HAP-1 (cell line): ENCODE measurements at regions not wholly inside any gene's neighbourhood (a gene's known extent, or its start where the extent isn't known, plus 50 kb on each side); places are given as distances from the start of the nearest gene placed in this dataset.

ENCODE experiments used
- DNase-seq, 2 experiments: peaks; one replicate each; pipeline ENCODE4 v3.0.0-alpha.2; 2016 to 2020; ENCODE audit warnings: low spot score in 2 of 2
- H3K27me3 ChIP-seq: fragments of 250-450 bp; sonication (Bioruptor Pico); 2 replicates; pipeline ENCODE4 v1.5.1; 2020; ENCODE audit warnings: low read depth, mild to moderate bottlenecking, moderate library complexity
- H3K36me3 ChIP-seq: fragments of 250-450 bp; sonication (Bioruptor Pico); replicated peaks from 2 replicates; pipeline ENCODE4 v1.5.1; 2020; ENCODE audit warnings: mild to moderate bottlenecking
- H3K4me1 ChIP-seq: fragments of 250-450 bp; sonication (Bioruptor Pico); 2 replicates; pipeline ENCODE4 v1.5.1; 2020; ENCODE audit warnings: mild to moderate bottlenecking
- H3K4me3 ChIP-seq: fragments of 250-450 bp; sonication (Bioruptor Pico); 2 replicates; pipeline ENCODE4 v1.5.1; 2020; ENCODE audit warnings: mild to moderate bottlenecking, moderate library complexity
- H3K9me3 ChIP-seq: fragments of 250-450 bp; sonication (Bioruptor Pico); 2 replicates; pipeline ENCODE4 v1.5.1; 2020; ENCODE audit warnings: mild to moderate bottlenecking, moderate library complexity
- in situ Hi-C: fragments of 300-500 bp; cut with MboI; formaldehyde crosslinking; loops from 3 replicates; pipeline ENCODE4 v1.14.3; 2020; ENCODE audit warnings: low sequenced_read_pairs, inconsistent platforms, mixed read lengths

- Histone ChIP-seq H3K9me3 (no peaks in the 10 kb centered on the region), H3K36me3 (no peaks in the 10 kb centered on the region), H3K27me3 (no peaks in the 10 kb centered on the region), H3K4me3 (no peak overlapping the region), H3K4me1 (peaks cover 37% of the 10 kb centered on the region)
- in situ Hi-C loops, result no loop called here
- no peak for DNase-seq
These were observed 149.7 kb downstream of the PHLDA1 start for GRCh38 chr12:75881920-75882319.

- Histone ChIP-seq H3K4me1 (peaks cover 20% of the 10 kb centered on the region), H3K36me3 (no peaks in the 10 kb centered on the region), H3K27me3 (no peaks in the 10 kb centered on the region), H3K9me3 (no peaks in the 10 kb centered on the region; the same call in none of the 2 replicates), H3K4me3 (no peak overlapping the region)
- DNase-seq, result peak in 1 of 2 experiments; percentile 14
- in situ Hi-C loops, result no loop called here
These were observed 153.6 kb downstream of the PHLDA1 start for GRCh38 chr12:75877763-75878621.

DNA sequence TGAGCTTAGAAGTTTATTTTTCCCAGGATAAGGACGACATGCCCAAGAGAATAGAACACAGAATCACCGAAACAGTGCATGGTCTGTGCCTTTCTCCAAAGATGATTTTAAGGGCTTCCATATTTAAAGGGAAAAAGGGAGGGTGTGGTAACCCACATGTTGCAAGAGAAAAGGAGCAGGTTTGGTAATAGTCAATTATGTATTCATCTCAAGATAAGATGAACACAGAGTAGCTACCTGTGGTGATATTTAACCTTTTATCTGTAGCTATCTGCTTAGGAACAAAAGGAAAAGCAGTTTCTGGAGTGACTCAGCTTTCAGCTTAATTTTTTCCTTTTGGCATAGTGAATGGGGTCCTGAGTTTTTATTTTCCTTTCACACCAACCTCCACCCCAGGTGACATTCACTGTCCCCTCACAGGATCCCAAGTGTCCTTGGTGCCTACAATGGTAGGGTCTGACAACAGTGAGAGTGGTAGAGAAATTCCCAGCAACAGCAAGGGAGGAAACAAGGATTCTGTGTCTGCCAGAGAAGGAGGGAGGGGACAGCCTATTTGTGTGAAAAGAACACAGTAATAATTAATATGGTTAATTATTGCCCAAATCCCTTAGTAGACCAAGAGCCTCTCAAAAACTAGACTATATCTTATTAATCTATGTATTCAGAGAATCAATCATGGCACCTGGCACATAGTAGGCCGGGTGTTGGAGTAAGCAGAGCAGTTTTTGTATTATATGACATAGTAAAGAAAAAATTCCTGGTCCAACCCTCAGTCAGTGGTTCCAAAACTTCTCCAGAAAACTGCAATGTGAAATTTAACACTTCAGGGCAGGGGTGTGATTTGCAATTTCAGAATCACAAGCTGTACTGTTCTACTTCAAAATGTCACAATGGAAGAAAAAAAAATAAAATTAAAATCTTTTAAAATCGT lies 154.5 kb downstream of the PHLDA1 start:
- H3K4me1 ChIP-seq, result peaks cover 11% of the 10 kb centered on the region
- no peaks in the 10 kb centered on the region; the same call in none of the 2 replicates for H3K9me3 ChIP-seq
- in situ Hi-C loops, result no loop called here
- no peak overlapping the region for H3K4me3 ChIP-seq
- no peak for DNase-seq
- H3K27me3 ChIP-seq, result no peaks in the 10 kb centered on the region
- no peaks in the 10 kb centered on the region for H3K36me3 ChIP-seq

GRCh38 chr12:75874441-75874840 lies 157.1 kb downstream of the PHLDA1 start:
- peaks cover 6% of the 10 kb centered on the region for H3K4me1 ChIP-seq
- in situ Hi-C loops, result no loop called here
- no peak overlapping the region for H3K4me3 ChIP-seq
- H3K9me3 ChIP-seq, result no peaks in the 10 kb centered on the region; the same call in none of the 2 replicates
- H3K36me3 ChIP-seq, result no peaks in the 10 kb centered on the region
- H3K27me3 ChIP-seq, result no peaks in the 10 kb centered on the region
- no peak for DNase-seq

DNA sequence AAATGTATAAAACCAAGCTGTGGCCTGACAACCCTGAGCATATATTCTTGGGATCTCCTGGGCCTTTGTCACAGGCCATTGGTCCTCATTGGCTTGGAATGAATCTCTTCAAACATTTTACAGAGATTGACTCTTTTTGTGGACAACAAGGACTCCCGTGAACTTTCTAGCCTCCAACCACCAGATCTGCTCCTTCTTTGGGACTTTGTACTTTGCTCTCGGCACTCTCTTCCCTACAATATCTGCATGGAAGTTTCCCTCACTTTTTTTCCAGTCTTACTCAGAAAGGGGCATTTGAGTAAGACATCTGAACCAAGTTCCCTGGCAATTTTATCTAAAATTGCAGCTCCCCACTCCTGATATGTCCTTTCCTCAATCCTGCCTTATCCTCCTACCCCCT lies 158.8 kb downstream of the PHLDA1 start:
- Histone ChIP-seq H3K4me3 (no peak overlapping the region), H3K9me3 (no peaks in the 10 kb centered on the region; the same call in none of the 2 replicates), H3K36me3 (no peaks in the 10 kb centered on the region), H3K4me1 (peaks cover 5% of the 10 kb centered on the region), H3K27me3 (no peaks in the 10 kb centered on the region)
- in situ Hi-C loops, result no loop called here
- no peak for DNase-seq

GRCh38 chr12:75870878-75871277 lies 160.7 kb downstream of the PHLDA1 start:
- in situ Hi-C loops, result no loop called here
- Histone ChIP-seq H3K27me3 (no peaks in the 10 kb centered on the region), H3K9me3 (no peaks in the 10 kb centered on the region; the same call in none of the 2 replicates), H3K36me3 (no peaks in the 10 kb centered on the region), H3K4me3 (no peak overlapping the region), H3K4me1 (no peaks in the 10 kb centered on the region; the same call in none of the 2 replicates)
- peak in 1 of 2 experiments; percentile 7 for DNase-seq

- no peak overlapping the region for H3K4me3 ChIP-seq
- no peaks in the 10 kb centered on the region for H3K27me3 ChIP-seq
- no peaks in the 10 kb centered on the region for H3K9me3 ChIP-seq
- no peaks in the 10 kb centered on the region for H3K36me3 ChIP-seq
- H3K4me1 ChIP-seq, result no peaks in the 10 kb centered on the region; the same call in none of the 2 replicates
- DNase-seq, result no peak
- in situ Hi-C loops, result no loop called here
These were observed 163.1 kb downstream of the PHLDA1 start for GRCh38 chr12:75868501-75868900.

DNA sequence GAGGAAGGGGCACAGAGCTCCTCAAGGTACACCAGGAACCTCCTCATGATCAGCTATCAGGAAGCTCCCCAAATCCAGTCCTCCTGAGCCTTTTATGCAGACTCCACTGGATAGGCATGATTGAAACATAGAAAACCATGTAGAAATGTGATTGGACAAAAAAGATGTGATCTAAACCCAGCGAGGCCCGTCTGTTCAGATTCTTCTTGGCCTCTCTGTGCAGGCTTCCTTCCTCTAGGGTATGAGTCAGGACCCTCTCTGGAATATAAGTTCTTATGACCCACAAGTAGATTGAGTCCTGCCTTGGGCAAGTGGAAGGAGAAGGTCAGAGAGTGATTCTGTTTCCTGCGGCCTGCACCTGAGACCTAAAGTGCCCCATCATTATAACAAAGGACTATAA lies 166.3 kb downstream of the PHLDA1 start:
- in situ Hi-C loops, result no loop called here
- Histone ChIP-seq H3K4me3 (no peak overlapping the region), H3K27me3 (no peaks in the 10 kb centered on the region), H3K36me3 (no peaks in the 10 kb centered on the region), H3K4me1 (no peaks in the 10 kb centered on the region), H3K9me3 (no peaks in the 10 kb centered on the region)
- DNase-seq, result no peak

GRCh38 chr12:75864161-75864560 lies 167.4 kb downstream of the PHLDA1 start:
- DNase-seq, result no peak
- in situ Hi-C loops, result no loop called here
- Histone ChIP-seq H3K4me3 (no peak overlapping the region), H3K4me1 (no peaks in the 10 kb centered on the region), H3K36me3 (no peaks in the 10 kb centered on the region), H3K9me3 (no peaks in the 10 kb centered on the region), H3K27me3 (no peaks in the 10 kb centered on the region)

- H3K36me3 ChIP-seq, result no peaks in the 10 kb centered on the region
- no peak for DNase-seq
- in situ Hi-C loops, result no loop called here
- no peaks in the 10 kb centered on the region for H3K4me1 ChIP-seq
- no peaks in the 10 kb centered on the region for H3K27me3 ChIP-seq
- no peak overlapping the region for H3K4me3 ChIP-seq
- H3K9me3 ChIP-seq, result no peaks in the 10 kb centered on the region
These were observed 168.0 kb downstream of the PHLDA1 start for GRCh38 chr12:75863533-75863932.

GRCh38 chr12:75862692-75863471 lies 168.7 kb downstream of the PHLDA1 start:
- H3K4me3 ChIP-seq, result no peak overlapping the region
- in situ Hi-C loops, result no loop called here
- no peaks in the 10 kb centered on the region for H3K4me1 ChIP-seq
- no peaks in the 10 kb centered on the region for H3K36me3 ChIP-seq
- no peaks in the 10 kb centered on the region for H3K27me3 ChIP-seq
- H3K9me3 ChIP-seq, result no peaks in the 10 kb centered on the region
- no peak for DNase-seq

GRCh38 chr12:75859868-75860267 lies 171.7 kb downstream of the PHLDA1 start:
- in situ Hi-C loops, result no loop called here
- no peak for DNase-seq
- Histone ChIP-seq H3K4me3 (no peak overlapping the region), H3K9me3 (no peaks in the 10 kb centered on the region), H3K4me1 (no peaks in the 10 kb centered on the region), H3K27me3 (no peaks in the 10 kb centered on the region), H3K36me3 (no peaks in the 10 kb centered on the region)

DNA sequence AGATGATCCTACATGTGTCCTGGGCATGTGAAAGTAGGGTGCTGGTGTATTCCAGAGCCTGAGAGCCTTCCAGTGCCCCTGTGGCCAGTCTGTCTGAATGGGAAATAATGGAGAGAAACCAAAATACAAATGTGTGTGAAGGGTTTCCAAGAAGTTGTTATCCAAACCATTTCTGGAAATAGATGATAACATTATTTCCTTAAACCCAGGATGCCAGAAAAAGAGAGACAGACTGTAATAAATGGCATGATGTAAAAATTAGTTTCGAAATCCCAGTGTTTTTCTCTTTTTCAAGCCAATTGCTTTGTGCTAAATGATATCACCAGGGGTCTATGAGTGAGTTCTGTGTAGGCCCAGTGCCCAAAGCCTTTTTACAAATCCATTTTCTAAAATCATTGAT lies 175.3 kb downstream of the PHLDA1 start:
- Histone ChIP-seq H3K27me3 (peaks cover 8% of the 10 kb centered on the region), H3K9me3 (no peaks in the 10 kb centered on the region), H3K4me3 (no peak overlapping the region), H3K36me3 (no peaks in the 10 kb centered on the region), H3K4me1 (no peaks in the 10 kb centered on the region)
- no peak for DNase-seq
- in situ Hi-C loops, result no loop called here
